GM12873 (cell line): ENCODE measurements at regions not wholly inside any gene's neighbourhood (a gene's known extent, or its start where the extent isn't known, plus 50 kb on each side); places are given as distances from the start of the nearest gene placed in this dataset.

ENCODE experiments used
- CTCF ChIP-seq: IDR thresholded peaks from 2 replicates; pipeline ENCODE4 v1.5.1; 2012; ENCODE audit warnings: low read depth, mild to moderate bottlenecking, moderate library complexity, low read length, control low read depth; ENCODE audit not compliant: insufficient read depth; ENCODE audit errors: missing control alignments

- TF ChIP-seq CTCF, result no peak
These were observed 148.7 kb upstream of the GPR26 start for GRCh38 chr10:123517426-123517825.

- TF ChIP-seq CTCF, result no peak
These were observed 148.3 kb upstream of the GPR26 start for GRCh38 chr10:123517901-123518300.

GRCh38 chr10:123518765-123519164 lies 147.4 kb upstream of the GPR26 start:
- TF ChIP-seq CTCF, result no peak

- no peak for TF ChIP-seq CTCF
These were observed 146.3 kb upstream of the GPR26 start for GRCh38 chr10:123519861-123520260.

GRCh38 chr10:123521076-123521475 lies 145.1 kb upstream of the GPR26 start:
- no peak for TF ChIP-seq CTCF

- TF ChIP-seq CTCF, result no peak
These were observed 144.6 kb upstream of the GPR26 start for GRCh38 chr10:123521556-123521955.

- no peak for TF ChIP-seq CTCF
These were observed 143.3 kb upstream of the GPR26 start for GRCh38 chr10:123522702-123523312.

GRCh38 chr10:123523833-123524232 lies 142.3 kb upstream of the GPR26 start:
- TF ChIP-seq CTCF, result no peak
